HL-60 (cell line): ENCODE measurements at regions not wholly inside any gene's neighbourhood (a gene's known extent, or its start where the extent isn't known, plus 50 kb on each side); places are given as distances from the start of the nearest gene placed in this dataset.

Experiments
- GABPA ChIP-seq: IDR thresholded peaks from 2 replicates; pipeline ENCODE4 v1.6.1; 2012; ENCODE audit warnings: low read depth
- POLR2AphosphoS5 ChIP-seq: IDR thresholded peaks from 2 replicates; pipeline ENCODE4 v1.6.1; 2012; ENCODE audit warnings: low read depth
- TF ChIP-seq, protein P1 (sequence below): IDR thresholded peaks from one replicate; pipeline ENCODE4 v1.5.1; 2011; ENCODE audit warnings: low read length, control low read depth, inconsistent platforms; ENCODE audit not compliant: insufficient read depth

DNA sequence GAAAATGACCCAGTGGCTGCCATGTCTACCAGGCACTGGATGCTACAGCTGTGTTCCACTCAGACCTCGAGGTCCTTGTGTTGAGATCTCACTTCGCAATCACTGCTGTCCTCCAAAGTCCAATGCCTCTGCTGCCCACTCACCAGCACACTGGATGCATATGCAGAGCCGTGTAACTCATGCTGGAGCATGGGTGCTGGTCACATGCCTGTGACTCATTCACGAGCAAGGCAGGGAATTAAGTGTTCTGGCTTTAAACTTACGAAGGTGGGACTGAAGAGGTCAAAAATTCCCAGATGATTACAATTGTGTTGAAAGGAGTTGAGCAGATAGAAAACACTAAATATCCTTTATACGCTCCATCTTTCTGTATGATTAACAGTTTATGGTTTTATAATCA is 417.5 kb downstream of the NUP35 start:
- TF ChIP-seq, protein P1, sequence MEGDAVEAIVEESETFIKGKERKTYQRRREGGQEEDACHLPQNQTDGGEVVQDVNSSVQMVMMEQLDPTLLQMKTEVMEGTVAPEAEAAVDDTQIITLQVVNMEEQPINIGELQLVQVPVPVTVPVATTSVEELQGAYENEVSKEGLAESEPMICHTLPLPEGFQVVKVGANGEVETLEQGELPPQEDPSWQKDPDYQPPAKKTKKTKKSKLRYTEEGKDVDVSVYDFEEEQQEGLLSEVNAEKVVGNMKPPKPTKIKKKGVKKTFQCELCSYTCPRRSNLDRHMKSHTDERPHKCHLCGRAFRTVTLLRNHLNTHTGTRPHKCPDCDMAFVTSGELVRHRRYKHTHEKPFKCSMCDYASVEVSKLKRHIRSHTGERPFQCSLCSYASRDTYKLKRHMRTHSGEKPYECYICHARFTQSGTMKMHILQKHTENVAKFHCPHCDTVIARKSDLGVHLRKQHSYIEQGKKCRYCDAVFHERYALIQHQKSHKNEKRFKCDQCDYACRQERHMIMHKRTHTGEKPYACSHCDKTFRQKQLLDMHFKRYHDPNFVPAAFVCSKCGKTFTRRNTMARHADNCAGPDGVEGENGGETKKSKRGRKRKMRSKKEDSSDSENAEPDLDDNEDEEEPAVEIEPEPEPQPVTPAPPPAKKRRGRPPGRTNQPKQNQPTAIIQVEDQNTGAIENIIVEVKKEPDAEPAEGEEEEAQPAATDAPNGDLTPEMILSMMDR, result no peak
- TF ChIP-seq POLR2AphosphoS5 (no peak), GABPA (no peak)
